HUDEP-2 (cell line): ENCODE measurements at regions not wholly inside any gene's neighbourhood (a gene's known extent, or its start where the extent isn't known, plus 50 kb on each side); places are given as distances from the start of the nearest gene placed in this dataset.
"Not testable (repeated sequence)": the region's sequence is repeated elsewhere in the genome, so short reads cannot be mapped to it uniquely, and the experiment has no call there.

ENCODE experiments used
- DNase-seq, 76 experiments: peaks; one replicate each; lab custom pipeline; 2025; ENCODE audit not compliant: unreplicated experiment in 76 of 76; lab: John Stamatoyannopoulos, UW

GRCh38 chr14:29982171-29982570 lies 54.5 kb upstream of the PRKD1 start:
- DNase-seq: no peak

GRCh38 chr14:29982993-29983392 lies 55.3 kb upstream of the PRKD1 start:
- no peak for DNase-seq

GRCh38 chr14:29990344-29990857 lies 62.8 kb upstream of the PRKD1 start:
- DNase-seq: not testable (repeated sequence)

- DNase-seq: no peak
These were observed 63.3 kb upstream of the PRKD1 start for GRCh38 chr14:29990993-29991392.

- DNase-seq: no peak
These were observed 65.5 kb upstream of the PRKD1 start for GRCh38 chr14:29993143-29993542.

- DNase-seq: no peak
These were observed 71.4 kb upstream of the PRKD1 start for GRCh38 chr14:29999013-29999539.

- DNase-seq: no peak
These were observed 75.2 kb upstream of the PRKD1 start for GRCh38 chr14:30002859-30003258.

GRCh38 chr14:30005114-30005808 lies 77.6 kb upstream of the PRKD1 start:
- DNase-seq: peak in 1 of 76 experiments; percentile 2

GRCh38 chr14:30006695-30007094 lies 79.0 kb upstream of the PRKD1 start:
- no peak for DNase-seq

- no peak for DNase-seq
These were observed 87.8 kb upstream of the PRKD1 start for GRCh38 chr14:30015489-30015888.

- no peak for DNase-seq
These were observed 88.4 kb upstream of the PRKD1 start for GRCh38 chr14:30016002-30016401.

- DNase-seq: no peak
These were observed 89.8 kb upstream of the PRKD1 start for GRCh38 chr14:30017370-30017993.

- no peak for DNase-seq
These were observed 92.6 kb upstream of the PRKD1 start for GRCh38 chr14:30020271-30020670.

GRCh38 chr14:30020687-30021086 lies 93.0 kb upstream of the PRKD1 start:
- no peak for DNase-seq

- DNase-seq: not testable (repeated sequence)
These were observed 95.7 kb upstream of the PRKD1 start for GRCh38 chr14:30023350-30023749.

- no peak for DNase-seq
These were observed 106.5 kb upstream of the PRKD1 start for GRCh38 chr14:30034152-30034551.

- DNase-seq: no peak
These were observed 107.7 kb upstream of the PRKD1 start for GRCh38 chr14:30035361-30035760.

- no peak for DNase-seq
These were observed 118.1 kb upstream of the PRKD1 start for GRCh38 chr14:30045720-30046119.

- no peak for DNase-seq
These were observed 125.5 kb upstream of the PRKD1 start for GRCh38 chr14:30053103-30053502.

- DNase-seq: no peak
These were observed 126.6 kb upstream of the PRKD1 start for GRCh38 chr14:30054201-30054600.

- no peak for DNase-seq
These were observed 130.8 kb upstream of the PRKD1 start for GRCh38 chr14:30058401-30058800.

GRCh38 chr14:30063746-30064145 lies 136.1 kb upstream of the PRKD1 start:
- DNase-seq: no peak
